ENCODE measurements at regions not wholly inside any gene's neighbourhood (a gene's known extent, or its start where the extent isn't known, plus 50 kb on each side); places are given as distances from the start of the nearest gene placed in this dataset.

DNA sequence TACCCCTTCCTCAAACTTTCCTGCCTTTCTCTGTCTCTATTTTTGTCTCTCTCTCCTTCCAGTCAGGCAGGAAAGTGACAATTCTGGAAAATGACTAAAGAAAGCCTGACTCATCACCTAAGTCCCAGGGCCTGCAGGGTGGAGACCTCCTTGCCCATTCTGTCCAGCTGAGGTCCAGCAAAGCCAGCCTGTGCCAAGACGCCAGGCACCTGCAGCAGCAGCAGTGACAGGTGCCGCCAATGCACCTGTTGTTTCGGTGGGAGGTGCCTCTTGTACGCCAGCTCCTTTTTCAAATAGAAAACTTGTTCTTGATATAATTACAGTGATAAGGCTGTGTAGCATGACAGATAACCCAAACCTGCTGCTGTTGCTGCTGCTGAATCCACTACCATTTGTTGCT is 501.3 kb downstream of the NTRK3 start:
- TF ChIP-seq CTCF (IDR thresholded peaks at IDR 0.05) (no peak), POLR2A (IDR thresholded peaks at IDR 0.05) (no peak)

Data from prostate gland (tissue), 2 donors.